Epithelial cell of esophagus (primary cell): ENCODE measurements at regions not wholly inside any gene's neighbourhood (a gene's known extent, or its start where the extent isn't known, plus 50 kb on each side); places are given as distances from the start of the nearest gene placed in this dataset.
"Not testable (repeated sequence)": the region's sequence is repeated elsewhere in the genome, so short reads cannot be mapped to it uniquely, and the experiment has no call there.

Experiments
- DNase-seq: peaks from one replicate; pipeline ENCODE4 v3.0.0; 2010; ENCODE audit warnings: low read depth
- H3K4me3 ChIP-seq: 2 replicates; pipeline ENCODE4 v1.5.1; 2011; ENCODE audit warnings: mild to moderate bottlenecking, low read length, control low read depth
- TF ChIP-seq, protein P1 (sequence below): IDR thresholded peaks from 2 replicates; pipeline ENCODE4 v1.5.1; 2011; ENCODE audit warnings: low read depth, mild to moderate bottlenecking, low read length, control low read depth, inconsistent platforms; ENCODE audit not compliant: insufficient read depth; ENCODE audit errors: missing control alignments

DNA sequence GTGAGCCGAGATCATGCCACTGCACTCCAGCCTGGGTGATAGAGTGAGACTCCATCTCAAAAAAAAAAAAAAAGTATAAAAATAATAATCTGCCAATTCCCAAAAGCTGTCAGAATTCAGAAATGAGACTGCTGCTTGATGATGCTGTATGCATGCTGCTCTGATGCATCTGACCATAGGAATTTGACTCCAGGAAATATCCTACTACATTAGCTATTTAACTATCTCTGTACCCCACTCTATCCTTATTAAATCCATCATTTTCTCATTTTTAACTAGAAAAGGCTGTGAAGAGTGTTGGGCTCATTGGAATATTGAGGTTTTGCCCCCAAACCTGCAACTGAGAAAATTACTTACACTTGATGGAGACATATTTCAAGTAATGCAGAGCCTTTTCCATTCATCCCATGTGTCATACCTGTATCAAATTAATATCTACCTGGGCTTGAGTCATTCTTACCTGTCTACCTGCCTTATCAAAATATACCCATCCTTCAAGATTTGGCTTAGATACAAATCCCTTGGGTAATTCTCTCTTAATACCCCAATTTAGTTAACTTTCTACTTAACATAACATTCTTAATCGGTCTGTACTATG, 135.2 kb upstream of the PREP start:
- DNase-seq = peak; percentile 42
- H3K4me3 ChIP-seq = no peak overlapping the region
- TF ChIP-seq, protein P1, sequence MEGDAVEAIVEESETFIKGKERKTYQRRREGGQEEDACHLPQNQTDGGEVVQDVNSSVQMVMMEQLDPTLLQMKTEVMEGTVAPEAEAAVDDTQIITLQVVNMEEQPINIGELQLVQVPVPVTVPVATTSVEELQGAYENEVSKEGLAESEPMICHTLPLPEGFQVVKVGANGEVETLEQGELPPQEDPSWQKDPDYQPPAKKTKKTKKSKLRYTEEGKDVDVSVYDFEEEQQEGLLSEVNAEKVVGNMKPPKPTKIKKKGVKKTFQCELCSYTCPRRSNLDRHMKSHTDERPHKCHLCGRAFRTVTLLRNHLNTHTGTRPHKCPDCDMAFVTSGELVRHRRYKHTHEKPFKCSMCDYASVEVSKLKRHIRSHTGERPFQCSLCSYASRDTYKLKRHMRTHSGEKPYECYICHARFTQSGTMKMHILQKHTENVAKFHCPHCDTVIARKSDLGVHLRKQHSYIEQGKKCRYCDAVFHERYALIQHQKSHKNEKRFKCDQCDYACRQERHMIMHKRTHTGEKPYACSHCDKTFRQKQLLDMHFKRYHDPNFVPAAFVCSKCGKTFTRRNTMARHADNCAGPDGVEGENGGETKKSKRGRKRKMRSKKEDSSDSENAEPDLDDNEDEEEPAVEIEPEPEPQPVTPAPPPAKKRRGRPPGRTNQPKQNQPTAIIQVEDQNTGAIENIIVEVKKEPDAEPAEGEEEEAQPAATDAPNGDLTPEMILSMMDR = no peak

DNA sequence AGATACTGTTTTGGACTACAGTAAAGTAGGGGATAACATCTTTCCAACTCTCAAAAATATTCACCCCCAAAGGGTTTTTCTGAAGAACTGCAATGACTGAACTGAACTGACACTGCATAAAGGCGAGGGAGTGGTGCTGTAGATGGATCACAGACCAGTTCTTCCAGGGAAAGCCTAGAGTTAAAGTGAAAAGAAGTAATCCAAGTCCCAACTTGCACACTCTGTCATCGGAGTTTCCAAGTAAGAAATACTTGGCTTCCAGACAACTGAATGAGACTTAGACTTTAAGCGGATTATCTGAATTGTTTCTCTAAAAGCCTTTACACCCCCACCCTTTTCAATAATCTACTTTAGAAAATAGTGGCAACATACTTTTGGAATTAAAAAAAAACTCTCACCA, 134.1 kb upstream of the PREP start:
- DNase-seq = peak; percentile 97
- TF ChIP-seq, protein P1 = no peak
- H3K4me3 ChIP-seq = no peak overlapping the region

DNA sequence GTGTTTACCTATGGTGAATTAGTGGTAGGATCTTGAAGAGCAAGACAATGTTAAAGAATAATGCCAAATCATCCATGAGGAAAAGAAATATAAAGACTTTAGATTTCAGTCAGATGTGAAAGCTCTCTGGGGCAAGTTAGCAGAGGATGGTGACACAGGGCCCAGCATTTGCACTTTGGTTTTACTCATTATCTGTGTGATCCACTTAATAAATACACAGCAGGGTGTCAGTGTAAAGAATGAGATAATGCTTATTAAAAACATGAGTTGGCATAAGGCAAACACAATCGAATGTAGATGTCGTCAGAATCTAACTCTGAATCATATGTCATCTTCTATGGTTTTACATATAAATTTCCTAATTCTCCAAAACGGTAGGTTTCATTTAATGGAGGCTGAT, 130.4 kb upstream of the PREP start:
- peak; percentile 41 for DNase-seq
- no peak overlapping the region for H3K4me3 ChIP-seq
- TF ChIP-seq, protein P1 = no peak

DNA sequence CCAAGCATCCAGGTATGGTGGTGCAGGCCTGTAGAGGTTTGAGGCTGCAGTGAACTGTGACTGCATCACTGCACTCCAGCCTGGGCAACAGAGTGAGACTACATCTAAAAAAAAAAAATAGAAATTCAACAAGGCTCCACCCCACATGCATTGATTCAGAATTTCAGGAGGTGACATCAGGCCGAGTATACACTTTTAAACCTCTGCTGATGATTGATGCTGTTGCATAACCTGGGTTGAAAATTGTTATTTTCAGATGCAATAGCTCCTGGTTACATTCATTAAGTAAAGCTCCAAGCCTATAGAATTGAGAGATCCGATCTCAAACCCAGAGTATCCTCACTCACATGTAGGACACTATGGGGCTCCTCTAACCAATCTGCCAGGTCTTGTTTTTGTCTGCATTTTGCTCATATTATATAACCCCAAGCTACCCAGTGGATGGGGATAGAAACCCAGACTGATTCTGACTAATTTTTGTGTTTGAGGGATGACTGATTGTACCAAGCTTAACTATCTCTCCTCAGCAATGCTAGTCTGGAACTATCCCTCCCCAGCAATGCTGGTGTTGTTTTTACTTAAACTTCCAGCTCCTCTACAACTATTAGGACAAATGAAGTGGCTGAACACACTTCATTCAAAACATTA, 123.5 kb upstream of the PREP start:
- H3K4me3 ChIP-seq = no peak overlapping the region
- DNase-seq = peak; percentile 79
- TF ChIP-seq, protein P1 = no peak

DNA sequence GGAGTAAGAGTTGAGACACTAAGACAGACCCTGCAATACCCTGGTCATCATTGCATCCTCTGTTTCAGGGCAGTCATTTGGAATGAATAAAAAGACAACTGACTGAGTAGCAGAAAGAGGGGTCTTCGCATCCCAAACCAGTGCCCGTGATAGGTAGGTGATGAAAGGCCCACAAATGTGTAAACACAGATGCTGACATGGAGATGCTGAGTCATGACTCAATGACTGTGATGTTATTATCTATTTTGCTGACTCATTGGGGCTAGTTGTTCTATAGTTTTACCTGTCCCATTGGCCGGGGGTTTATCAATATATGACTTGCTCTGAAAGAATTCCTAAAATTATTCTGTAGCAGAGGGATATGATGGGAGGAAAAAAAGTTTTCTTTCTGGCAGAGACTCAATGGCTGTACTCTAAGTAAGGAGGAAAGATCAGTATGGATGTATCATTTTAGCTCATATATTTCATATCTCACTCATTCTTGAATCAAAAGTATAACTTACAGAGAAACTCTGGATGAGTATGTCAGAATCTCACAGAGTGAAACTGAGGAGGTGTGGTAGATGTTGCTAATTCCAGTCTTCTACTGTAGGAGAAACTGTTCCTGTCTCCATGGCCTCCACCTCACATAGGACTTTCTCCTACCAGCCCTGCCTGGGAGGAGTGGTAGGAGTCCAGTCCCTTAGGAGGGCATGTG, 119.9 kb upstream of the PREP start:
- TF ChIP-seq, protein P1 = no peak
- H3K4me3 ChIP-seq = no peak overlapping the region
- peak; percentile 64 for DNase-seq

DNA sequence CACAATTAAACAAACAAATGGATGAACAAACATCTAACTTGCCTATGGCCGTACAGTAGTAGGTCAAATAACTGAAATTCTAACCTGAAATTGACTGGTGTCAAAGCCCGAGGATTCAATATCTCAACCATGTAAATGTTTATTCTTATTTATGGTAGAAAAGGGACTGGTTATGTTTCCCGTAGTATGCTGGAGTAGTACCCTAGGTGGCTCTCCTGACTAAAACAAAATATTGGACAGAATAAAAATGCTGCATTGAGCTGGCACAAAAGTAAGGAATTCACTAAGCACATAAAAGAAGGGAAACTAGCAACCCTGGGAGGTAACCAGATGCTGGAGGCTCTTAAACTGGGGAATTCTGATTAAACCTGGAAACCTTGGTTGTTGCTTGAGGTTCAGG, 117.1 kb upstream of the PREP start:
- H3K4me3 ChIP-seq = no peak overlapping the region
- DNase-seq = peak; percentile 36

DNA sequence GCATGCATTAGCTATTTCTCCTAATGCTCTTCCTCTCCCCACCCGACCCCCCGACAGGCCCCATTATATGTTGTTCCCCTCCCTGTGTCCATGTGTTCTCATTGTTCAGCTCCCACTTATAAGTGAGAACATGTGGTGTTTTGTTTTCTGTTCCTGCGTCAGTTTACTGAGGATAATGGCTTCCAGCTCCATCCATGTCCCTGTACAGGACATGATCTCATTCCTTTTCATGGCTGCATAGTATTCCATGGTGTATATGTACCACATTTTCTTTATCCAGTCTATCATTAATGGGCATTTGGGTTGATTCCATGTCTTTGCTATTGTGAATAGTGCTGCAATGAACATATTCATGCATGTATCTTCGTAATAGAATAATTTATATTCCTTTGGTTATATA, 116.1 kb upstream of the PREP start:
- H3K4me3 ChIP-seq, DNase-seq: not testable (repeated sequence)

More for the DNA sequence above, 117.1 kb upstream of the PREP start:
- TF ChIP-seq, protein P1 = peak; percentile 24
